ENCODE measurements at regions not wholly inside any gene's neighbourhood (a gene's known extent, or its start where the extent isn't known, plus 50 kb on each side); places are given as distances from the start of the nearest gene placed in this dataset.

GRCh38 chr9:129331493-129331765, 153.4 kb upstream of the IER5L start:
- TF ChIP-seq, protein P1, sequence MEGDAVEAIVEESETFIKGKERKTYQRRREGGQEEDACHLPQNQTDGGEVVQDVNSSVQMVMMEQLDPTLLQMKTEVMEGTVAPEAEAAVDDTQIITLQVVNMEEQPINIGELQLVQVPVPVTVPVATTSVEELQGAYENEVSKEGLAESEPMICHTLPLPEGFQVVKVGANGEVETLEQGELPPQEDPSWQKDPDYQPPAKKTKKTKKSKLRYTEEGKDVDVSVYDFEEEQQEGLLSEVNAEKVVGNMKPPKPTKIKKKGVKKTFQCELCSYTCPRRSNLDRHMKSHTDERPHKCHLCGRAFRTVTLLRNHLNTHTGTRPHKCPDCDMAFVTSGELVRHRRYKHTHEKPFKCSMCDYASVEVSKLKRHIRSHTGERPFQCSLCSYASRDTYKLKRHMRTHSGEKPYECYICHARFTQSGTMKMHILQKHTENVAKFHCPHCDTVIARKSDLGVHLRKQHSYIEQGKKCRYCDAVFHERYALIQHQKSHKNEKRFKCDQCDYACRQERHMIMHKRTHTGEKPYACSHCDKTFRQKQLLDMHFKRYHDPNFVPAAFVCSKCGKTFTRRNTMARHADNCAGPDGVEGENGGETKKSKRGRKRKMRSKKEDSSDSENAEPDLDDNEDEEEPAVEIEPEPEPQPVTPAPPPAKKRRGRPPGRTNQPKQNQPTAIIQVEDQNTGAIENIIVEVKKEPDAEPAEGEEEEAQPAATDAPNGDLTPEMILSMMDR (IDR thresholded peaks at IDR 0.05; ENCODE audit: low read depth, low read length, poor library complexity, severe bottlenecking) = no peak
- no peak for TF ChIP-seq EZH2phosphoT487 (IDR thresholded peaks at IDR 0.05; ENCODE audit: borderline replicate concordance, low read length)

Data from DOHH2 (cell line).